GM20000 (cell line): ENCODE measurements at regions not wholly inside any gene's neighbourhood (a gene's known extent, or its start where the extent isn't known, plus 50 kb on each side); places are given as distances from the start of the nearest gene placed in this dataset.

Source experiments
- DNase-seq: peaks from one replicate; pipeline ENCODE4 v3.0.0; 2012; ENCODE audit warnings: low spot score
- TF ChIP-seq, protein P1 (sequence below): IDR thresholded peaks from 2 replicates; pipeline ENCODE4 v1.5.1; 2012; ENCODE audit warnings: mild to moderate bottlenecking, control low read depth; ENCODE audit errors: extremely low read depth, missing control alignments

- no peak for DNase-seq
- TF ChIP-seq, protein P1, sequence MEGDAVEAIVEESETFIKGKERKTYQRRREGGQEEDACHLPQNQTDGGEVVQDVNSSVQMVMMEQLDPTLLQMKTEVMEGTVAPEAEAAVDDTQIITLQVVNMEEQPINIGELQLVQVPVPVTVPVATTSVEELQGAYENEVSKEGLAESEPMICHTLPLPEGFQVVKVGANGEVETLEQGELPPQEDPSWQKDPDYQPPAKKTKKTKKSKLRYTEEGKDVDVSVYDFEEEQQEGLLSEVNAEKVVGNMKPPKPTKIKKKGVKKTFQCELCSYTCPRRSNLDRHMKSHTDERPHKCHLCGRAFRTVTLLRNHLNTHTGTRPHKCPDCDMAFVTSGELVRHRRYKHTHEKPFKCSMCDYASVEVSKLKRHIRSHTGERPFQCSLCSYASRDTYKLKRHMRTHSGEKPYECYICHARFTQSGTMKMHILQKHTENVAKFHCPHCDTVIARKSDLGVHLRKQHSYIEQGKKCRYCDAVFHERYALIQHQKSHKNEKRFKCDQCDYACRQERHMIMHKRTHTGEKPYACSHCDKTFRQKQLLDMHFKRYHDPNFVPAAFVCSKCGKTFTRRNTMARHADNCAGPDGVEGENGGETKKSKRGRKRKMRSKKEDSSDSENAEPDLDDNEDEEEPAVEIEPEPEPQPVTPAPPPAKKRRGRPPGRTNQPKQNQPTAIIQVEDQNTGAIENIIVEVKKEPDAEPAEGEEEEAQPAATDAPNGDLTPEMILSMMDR, result no peak
Measured at GRCh38 chr2:181145645-181146044, 165.2 kb downstream of the UBE2E3 start.

DNA sequence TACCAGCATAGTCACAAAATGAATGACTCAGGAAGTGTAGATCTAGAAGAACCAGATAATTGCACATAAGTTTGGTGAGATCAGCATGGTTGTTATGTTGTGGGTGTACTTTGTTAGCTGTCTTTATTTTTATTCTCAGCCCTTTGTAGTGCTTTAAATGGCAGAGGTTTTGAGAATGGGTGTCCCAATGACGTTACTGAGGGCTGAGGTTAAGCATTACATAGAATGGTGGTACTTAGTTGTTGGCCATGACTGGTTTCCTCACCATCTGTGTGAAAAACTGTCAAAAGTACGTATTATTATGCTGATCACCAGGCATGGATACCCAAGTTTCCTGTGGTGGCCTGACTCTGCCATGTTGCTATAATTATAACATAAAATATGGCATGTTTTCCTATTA, 165.8 kb downstream of the UBE2E3 start:
- DNase-seq, result no peak
- TF ChIP-seq, protein P1, result no peak

GRCh38 chr2:181149056-181149455, 168.7 kb downstream of the UBE2E3 start:
- TF ChIP-seq, protein P1, result no peak
- DNase-seq, result no peak

DNA sequence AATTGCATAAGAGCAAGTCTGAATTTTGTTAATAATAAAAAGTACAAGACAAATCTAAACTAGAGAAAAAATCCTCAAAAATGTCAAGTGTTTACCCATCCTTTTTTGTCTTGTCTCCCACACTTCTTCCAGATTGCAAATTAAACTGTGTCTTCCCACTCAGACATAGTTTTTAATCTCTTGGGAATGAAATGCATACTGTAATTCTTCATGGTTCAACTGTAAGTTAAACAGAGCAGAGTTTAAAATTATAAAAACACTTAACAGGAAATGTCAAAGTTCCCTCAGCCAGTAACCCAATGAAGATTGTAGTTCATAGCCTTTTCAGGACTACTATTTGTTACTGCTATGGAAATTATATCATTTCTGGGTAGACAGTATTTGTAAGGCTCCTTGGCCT, 171.8 kb downstream of the UBE2E3 start:
- TF ChIP-seq, protein P1, result no peak
- DNase-seq, result no peak

DNA sequence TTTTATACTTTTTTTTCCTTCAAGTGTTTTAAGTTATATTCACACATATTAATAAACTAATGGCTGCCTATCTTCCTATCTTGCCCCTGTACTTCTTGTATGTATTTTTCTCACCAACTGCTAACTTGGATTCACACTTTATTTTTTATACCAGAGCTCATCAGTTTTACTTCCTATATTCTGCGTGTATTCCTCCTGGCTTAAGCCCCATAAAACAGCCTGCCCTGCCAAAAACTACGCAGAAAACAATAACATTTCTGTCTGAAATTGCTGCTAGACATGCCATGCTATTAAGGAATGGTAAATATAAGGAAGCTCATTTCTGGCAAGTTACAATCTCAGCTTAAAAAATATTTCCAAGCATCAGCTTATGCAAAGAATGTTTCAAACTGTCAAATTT, 172.3 kb downstream of the UBE2E3 start:
- TF ChIP-seq, protein P1, result no peak
- no peak for DNase-seq

DNA sequence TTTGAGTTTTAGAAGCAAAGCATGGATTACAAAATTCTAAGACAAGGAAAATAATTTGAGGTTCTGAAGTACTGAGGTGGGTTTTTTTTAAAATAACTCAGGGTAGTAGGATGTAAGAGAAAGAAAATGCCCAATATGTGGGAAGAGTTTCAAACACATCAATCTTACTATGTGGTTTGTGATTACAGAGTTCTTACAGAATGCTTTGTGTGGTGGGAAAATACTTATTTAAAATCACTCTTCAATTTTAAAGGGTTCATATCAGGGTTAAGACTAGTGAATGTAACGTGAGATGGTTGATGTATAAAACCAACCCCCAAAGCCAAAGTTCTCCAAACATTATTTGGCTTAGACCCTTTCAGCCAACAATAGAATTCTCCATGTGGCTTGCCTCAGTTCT, 173.5 kb downstream of the UBE2E3 start:
- DNase-seq, result no peak
- TF ChIP-seq, protein P1, result no peak

GRCh38 chr2:181157326-181157725, 176.9 kb downstream of the UBE2E3 start:
- DNase-seq, result no peak
- TF ChIP-seq, protein P1, result no peak

DNA sequence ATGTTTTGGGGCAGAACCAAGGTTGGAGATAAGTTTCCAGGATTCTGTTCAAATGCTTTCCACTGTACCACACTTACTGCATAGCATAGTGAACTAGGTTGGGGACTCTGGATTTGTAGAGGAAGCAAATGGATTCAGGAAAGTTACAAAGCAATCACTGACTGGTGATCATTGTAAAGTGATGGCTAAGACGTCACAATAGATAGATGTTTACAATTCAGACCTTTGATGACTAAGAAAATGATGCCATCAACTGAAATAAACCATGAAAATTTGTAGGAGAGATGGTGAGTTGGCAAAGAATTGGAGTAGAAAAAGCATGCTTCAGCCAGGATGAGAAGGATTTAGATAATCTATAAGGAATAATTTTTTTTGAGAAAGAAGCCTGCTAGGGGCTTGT, 178.0 kb downstream of the UBE2E3 start:
- TF ChIP-seq, protein P1, result no peak
- DNase-seq, result no peak
